WTC11 (cell line): ENCODE measurements at regions not wholly inside any gene's neighbourhood (a gene's known extent, or its start where the extent isn't known, plus 50 kb on each side); places are given as distances from the start of the nearest gene placed in this dataset.
A peak's percentile ranks its signal among the peaks of the same experiment; 100 is the strongest.

ENCODE experiments used
- ATAC-seq: fragments of 200-7000 bp; cut with Tn5 transposase; 2 replicates; pipeline ENCODE4 v1.10.0; 2021; ENCODE audit warnings: mild to moderate bottlenecking, moderate library complexity
- CTCF ChIA-PET: fragments of 300-600 bp; sonication (Branson Sonifier 250); formaldehyde crosslinking; loops from one replicate; lab custom pipeline; 2021; ENCODE audit warnings: antibody characterized with exemption; lab: Charles Lee
- POLR2A ChIA-PET: fragments of 350-600 bp; sonication (Branson Sonifier 250); formaldehyde crosslinking; loops from one replicate; lab custom pipeline; 2021; ENCODE audit warnings: antibody characterized with exemption; lab: Charles Lee
- DNase-seq: peaks from one replicate; pipeline ENCODE4 v3.0.0; 2021; ENCODE audit warnings: low spot score
- H3K27ac Mint-ChIP-seq: 2 replicates; pipeline ENCODE4 v1.8.0; 2021; ENCODE audit warnings: mixed read lengths
- H3K27me3 Mint-ChIP-seq: 2 replicates; pipeline ENCODE4 v1.8.0; 2021; ENCODE audit warnings: low read depth, mild to moderate bottlenecking, moderate library complexity, mixed read lengths
- H3K36me3 Mint-ChIP-seq: 2 replicates; pipeline ENCODE4 v1.8.0; 2021; ENCODE audit warnings: mixed read lengths
- H3K4me1 Mint-ChIP-seq: 2 replicates; pipeline ENCODE4 v1.8.0; 2022; ENCODE audit warnings: mixed read lengths
- H3K4me3 Mint-ChIP-seq: 2 replicates; pipeline ENCODE4 v1.8.0; 2021; ENCODE audit warnings: mild to moderate bottlenecking, moderate library complexity, mixed read lengths
- H3K9me3 Mint-ChIP-seq: 2 replicates; pipeline ENCODE4 v1.8.0; 2021; ENCODE audit warnings: mixed read lengths
- CREM ChIP-seq: sonication (generic); formaldehyde crosslinking; IDR thresholded peaks from 2 replicates; pipeline ENCODE4 v1.8.1; 2022; ENCODE audit warnings: mild to moderate bottlenecking, missing genetic modification reagents, moderate library complexity
- ELF4 ChIP-seq: sonication (generic); formaldehyde crosslinking; IDR thresholded peaks from 2 replicates; pipeline ENCODE4 v1.8.1; 2022; ENCODE audit warnings: low read depth, mild to moderate bottlenecking, moderate library complexity, missing genetic modification reagents
- GTF2I ChIP-seq: fragments of 250-450 bp; sonication (Bioruptor Pico); conservative IDR thresholded peaks from 2 replicates; pipeline ENCODE4 v1.4.0; 2021; ENCODE audit warnings: mild to moderate bottlenecking
- MYBL2 ChIP-seq: sonication (generic); formaldehyde crosslinking; IDR thresholded peaks from 2 replicates; pipeline ENCODE4 v1.8.1; 2023; ENCODE audit warnings: mild to moderate bottlenecking, moderate library complexity, missing genetic modification reagents
- RELA ChIP-seq: sonication (generic); formaldehyde crosslinking; IDR thresholded peaks from 2 replicates; pipeline ENCODE4 v1.8.1; 2022; ENCODE audit warnings: missing genetic modification reagents, mild to moderate bottlenecking, borderline replicate concordance
- TF ChIP-seq, protein P1 (sequence below): sonication (generic); formaldehyde crosslinking; IDR thresholded peaks from 2 replicates; pipeline ENCODE4 v1.8.1; 2023; ENCODE audit warnings: mild to moderate bottlenecking, missing genetic modification reagents, moderate library complexity
- TF ChIP-seq, protein P2 (sequence below): sonication (generic); formaldehyde crosslinking; conservative IDR thresholded peaks from 2 replicates; pipeline ENCODE4 v1.8.1; 2023; ENCODE audit warnings: mild to moderate bottlenecking, low read depth, missing genetic modification reagents, moderate library complexity
- TF ChIP-seq, protein P3 (sequence below): sonication (generic); formaldehyde crosslinking; IDR thresholded peaks from 2 replicates; pipeline ENCODE4 v1.8.1; 2022; ENCODE audit warnings: low read depth, missing genetic modification reagents, borderline replicate concordance
- TF ChIP-seq, protein P4 (sequence below): fragments of 250-450 bp; sonication (Bioruptor Pico); IDR thresholded peaks from 2 replicates; pipeline ENCODE4 v1.9.0; 2021; ENCODE audit warnings: mild to moderate bottlenecking
- TF ChIP-seq, protein P5 (sequence below): sonication (generic); formaldehyde crosslinking; IDR thresholded peaks from 2 replicates; pipeline ENCODE4 v1.8.1; 2022; ENCODE audit warnings: missing genetic modification reagents, borderline replicate concordance
- TF ChIP-seq, protein P6 (sequence below): sonication (generic); formaldehyde crosslinking; IDR thresholded peaks from 2 replicates; pipeline ENCODE4 v1.8.0; 2023; ENCODE audit warnings: missing genetic modification reagents, mild to moderate bottlenecking, borderline replicate concordance

DNA sequence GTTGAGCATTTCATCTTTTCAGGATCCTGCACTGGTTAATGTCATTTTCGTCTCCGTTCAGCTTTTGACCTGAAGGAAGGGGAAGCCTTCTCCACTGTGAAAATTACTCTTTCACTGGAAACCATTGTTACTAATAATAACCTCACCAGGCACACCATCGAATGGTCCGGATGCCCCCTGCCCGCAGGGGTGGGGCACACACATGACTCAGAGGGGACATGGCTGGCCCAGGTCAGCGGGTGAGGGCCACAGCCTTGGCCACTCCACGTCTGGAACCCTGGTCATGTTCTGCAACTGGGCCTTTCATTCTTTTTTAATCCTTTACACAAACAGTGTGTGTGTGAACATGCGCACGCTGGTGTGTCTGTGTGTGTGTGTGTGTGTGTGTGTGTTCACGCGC, 191.8 kb downstream of the BCOR start:
- no peak for TF ChIP-seq CREM (CRISPR knock-in tag)
- TF ChIP-seq, protein P1, sequence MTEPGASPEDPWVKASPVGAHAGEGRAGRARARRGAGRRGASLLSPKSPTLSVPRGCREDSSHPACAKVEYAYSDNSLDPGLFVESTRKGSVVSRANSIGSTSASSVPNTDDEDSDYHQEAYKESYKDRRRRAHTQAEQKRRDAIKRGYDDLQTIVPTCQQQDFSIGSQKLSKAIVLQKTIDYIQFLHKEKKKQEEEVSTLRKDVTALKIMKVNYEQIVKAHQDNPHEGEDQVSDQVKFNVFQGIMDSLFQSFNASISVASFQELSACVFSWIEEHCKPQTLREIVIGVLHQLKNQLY (CRISPR knock-in tag) = no peak
- peaks cover 17% of the 10 kb centered on the region for H3K4me1 Mint-ChIP-seq
- no peak overlapping the region for H3K4me3 Mint-ChIP-seq
- ChIA-PET CTCF (no interaction called here), POLR2A (no interaction called here)
- H3K36me3 Mint-ChIP-seq = no peaks in the 10 kb centered on the region
- no peak for DNase-seq
- ATAC-seq = no peak
- H3K9me3 Mint-ChIP-seq = no peaks in the 10 kb centered on the region
- H3K27ac Mint-ChIP-seq = no peak overlapping the region
- peaks cover 16% of the 10 kb centered on the region for H3K27me3 Mint-ChIP-seq

DNA sequence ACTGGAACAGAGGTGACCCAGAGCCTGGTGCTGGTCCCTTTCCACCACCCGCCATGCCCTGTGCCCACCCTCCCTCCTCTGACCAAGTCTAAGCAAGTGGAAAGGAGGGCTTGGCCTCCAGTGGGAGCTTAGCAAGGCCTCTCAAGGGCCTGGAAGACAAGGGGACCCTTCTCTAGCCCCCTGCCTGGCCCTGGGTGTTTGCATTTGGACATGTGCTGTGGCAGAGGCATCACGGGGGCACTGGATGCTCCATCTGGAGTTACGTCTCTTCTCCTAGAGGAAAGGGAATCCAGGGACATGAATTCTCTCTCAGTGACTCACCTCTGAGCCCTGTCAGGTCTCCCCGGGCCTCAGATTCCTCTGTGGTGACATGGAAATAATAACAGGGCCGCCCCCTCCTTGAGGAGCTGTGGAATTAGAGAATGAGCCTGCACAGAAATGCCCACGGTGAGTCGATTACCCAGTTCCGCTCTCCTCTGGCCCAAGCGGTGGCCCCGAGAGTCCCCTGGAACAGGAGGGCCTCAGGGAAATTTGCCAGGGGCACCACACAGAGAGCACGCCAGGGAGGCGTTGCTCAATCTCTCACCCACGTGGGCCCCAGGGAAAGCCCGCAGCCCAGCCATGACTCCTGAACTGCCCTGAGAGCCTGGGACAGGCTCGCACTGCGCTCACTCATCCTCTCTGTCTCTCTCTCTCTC, 189.6 kb downstream of the BCOR start:
- no peak for DNase-seq
- Mint-ChIP-seq H3K36me3 (no peaks in the 10 kb centered on the region), H3K9me3 (no peaks in the 10 kb centered on the region), H3K4me3 (no peak overlapping the region), H3K27ac (no peak overlapping the region), H3K27me3 (peaks cover 10% of the 10 kb centered on the region), H3K4me1 (peaks cover 8% of the 10 kb centered on the region)
- ChIA-PET POLR2A (no interaction called here), CTCF (no interaction called here)
- TF ChIP-seq, protein P2, sequence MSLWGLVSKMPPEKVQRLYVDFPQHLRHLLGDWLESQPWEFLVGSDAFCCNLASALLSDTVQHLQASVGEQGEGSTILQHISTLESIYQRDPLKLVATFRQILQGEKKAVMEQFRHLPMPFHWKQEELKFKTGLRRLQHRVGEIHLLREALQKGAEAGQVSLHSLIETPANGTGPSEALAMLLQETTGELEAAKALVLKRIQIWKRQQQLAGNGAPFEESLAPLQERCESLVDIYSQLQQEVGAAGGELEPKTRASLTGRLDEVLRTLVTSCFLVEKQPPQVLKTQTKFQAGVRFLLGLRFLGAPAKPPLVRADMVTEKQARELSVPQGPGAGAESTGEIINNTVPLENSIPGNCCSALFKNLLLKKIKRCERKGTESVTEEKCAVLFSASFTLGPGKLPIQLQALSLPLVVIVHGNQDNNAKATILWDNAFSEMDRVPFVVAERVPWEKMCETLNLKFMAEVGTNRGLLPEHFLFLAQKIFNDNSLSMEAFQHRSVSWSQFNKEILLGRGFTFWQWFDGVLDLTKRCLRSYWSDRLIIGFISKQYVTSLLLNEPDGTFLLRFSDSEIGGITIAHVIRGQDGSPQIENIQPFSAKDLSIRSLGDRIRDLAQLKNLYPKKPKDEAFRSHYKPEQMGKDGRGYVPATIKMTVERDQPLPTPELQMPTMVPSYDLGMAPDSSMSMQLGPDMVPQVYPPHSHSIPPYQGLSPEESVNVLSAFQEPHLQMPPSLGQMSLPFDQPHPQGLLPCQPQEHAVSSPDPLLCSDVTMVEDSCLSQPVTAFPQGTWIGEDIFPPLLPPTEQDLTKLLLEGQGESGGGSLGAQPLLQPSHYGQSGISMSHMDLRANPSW = no peak
- TF ChIP-seq ELF4 (CRISPR knock-in tag) (no peak), MYBL2 (CRISPR knock-in tag) (no peak)
- peak; percentile 39 for ATAC-seq

DNA sequence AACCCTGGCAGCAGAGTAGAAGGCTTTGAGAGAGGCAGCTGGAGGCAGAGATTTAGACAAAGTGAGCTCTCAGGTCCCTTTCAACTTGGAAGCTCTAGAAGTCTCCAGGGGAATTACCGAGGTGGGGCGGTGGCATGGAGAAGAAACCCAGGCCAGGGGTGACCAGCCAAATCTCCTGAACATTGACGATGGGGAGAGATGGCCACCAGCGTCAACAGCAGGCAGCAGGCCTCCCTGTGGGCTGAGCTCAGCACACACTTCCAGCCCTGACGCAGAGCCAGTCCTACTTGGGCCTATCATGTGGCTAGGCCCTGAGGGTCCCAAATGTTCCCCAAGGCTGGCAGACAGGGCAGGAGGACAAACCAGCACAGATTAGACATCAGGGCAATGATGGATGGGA, 187.8 kb downstream of the BCOR start:
- H3K4me3 Mint-ChIP-seq = no peak overlapping the region
- H3K27ac Mint-ChIP-seq = no peak overlapping the region
- TF ChIP-seq, protein P3, sequence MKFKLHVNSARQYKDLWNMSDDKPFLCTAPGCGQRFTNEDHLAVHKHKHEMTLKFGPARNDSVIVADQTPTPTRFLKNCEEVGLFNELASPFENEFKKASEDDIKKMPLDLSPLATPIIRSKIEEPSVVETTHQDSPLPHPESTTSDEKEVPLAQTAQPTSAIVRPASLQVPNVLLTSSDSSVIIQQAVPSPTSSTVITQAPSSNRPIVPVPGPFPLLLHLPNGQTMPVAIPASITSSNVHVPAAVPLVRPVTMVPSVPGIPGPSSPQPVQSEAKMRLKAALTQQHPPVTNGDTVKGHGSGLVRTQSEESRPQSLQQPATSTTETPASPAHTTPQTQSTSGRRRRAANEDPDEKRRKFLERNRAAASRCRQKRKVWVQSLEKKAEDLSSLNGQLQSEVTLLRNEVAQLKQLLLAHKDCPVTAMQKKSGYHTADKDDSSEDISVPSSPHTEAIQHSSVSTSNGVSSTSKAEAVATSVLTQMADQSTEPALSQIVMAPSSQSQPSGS = no peak
- no peak for TF ChIP-seq RELA
- TF ChIP-seq, protein P4, sequence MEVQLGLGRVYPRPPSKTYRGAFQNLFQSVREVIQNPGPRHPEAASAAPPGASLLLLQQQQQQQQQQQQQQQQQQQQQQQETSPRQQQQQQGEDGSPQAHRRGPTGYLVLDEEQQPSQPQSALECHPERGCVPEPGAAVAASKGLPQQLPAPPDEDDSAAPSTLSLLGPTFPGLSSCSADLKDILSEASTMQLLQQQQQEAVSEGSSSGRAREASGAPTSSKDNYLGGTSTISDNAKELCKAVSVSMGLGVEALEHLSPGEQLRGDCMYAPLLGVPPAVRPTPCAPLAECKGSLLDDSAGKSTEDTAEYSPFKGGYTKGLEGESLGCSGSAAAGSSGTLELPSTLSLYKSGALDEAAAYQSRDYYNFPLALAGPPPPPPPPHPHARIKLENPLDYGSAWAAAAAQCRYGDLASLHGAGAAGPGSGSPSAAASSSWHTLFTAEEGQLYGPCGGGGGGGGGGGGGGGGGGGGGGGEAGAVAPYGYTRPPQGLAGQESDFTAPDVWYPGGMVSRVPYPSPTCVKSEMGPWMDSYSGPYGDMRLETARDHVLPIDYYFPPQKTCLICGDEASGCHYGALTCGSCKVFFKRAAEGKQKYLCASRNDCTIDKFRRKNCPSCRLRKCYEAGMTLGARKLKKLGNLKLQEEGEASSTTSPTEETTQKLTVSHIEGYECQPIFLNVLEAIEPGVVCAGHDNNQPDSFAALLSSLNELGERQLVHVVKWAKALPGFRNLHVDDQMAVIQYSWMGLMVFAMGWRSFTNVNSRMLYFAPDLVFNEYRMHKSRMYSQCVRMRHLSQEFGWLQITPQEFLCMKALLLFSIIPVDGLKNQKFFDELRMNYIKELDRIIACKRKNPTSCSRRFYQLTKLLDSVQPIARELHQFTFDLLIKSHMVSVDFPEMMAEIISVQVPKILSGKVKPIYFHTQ (CRISPR knock-in tag) = no peak
- DNase-seq = no peak
- H3K36me3 Mint-ChIP-seq = no peaks in the 10 kb centered on the region
- no peak for ATAC-seq
- H3K4me1 Mint-ChIP-seq = peaks cover 8% of the 10 kb centered on the region
- peaks cover 10% of the 10 kb centered on the region for H3K27me3 Mint-ChIP-seq
- H3K9me3 Mint-ChIP-seq = no peaks in the 10 kb centered on the region
- ChIA-PET CTCF (no interaction called here), POLR2A (no interaction called here)

DNA sequence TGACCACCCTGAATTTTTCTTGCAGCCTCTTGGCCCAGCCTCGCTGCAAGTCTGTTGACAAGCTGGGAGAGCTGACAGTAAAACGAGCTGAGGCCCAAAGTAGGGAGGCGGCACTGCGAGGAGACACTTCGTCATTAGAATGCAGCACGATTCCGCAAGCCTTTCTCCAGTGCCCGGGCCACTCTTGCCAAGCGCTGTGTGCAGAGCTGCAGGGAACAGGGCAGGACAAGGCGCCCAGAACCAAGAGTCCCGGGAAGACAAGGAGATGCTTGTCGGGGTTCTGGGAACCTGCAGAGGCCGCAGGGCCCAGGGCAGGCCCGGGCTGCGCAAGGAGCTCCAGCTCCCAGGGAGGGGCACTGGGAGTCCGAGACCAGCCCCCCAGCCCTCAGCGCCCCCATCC, 187.1 kb downstream of the BCOR start:
- no peak overlapping the region for H3K4me3 Mint-ChIP-seq
- no peaks in the 10 kb centered on the region for H3K9me3 Mint-ChIP-seq
- no peaks in the 10 kb centered on the region for H3K36me3 Mint-ChIP-seq
- ChIA-PET CTCF (no interaction called here), POLR2A (no interaction called here)
- DNase-seq (no peak), ATAC-seq (no peak)
- no peak overlapping the region for H3K27ac Mint-ChIP-seq
- H3K27me3 Mint-ChIP-seq = peaks cover 10% of the 10 kb centered on the region
- peaks cover 8% of the 10 kb centered on the region for H3K4me1 Mint-ChIP-seq
- TF ChIP-seq, protein P5, sequence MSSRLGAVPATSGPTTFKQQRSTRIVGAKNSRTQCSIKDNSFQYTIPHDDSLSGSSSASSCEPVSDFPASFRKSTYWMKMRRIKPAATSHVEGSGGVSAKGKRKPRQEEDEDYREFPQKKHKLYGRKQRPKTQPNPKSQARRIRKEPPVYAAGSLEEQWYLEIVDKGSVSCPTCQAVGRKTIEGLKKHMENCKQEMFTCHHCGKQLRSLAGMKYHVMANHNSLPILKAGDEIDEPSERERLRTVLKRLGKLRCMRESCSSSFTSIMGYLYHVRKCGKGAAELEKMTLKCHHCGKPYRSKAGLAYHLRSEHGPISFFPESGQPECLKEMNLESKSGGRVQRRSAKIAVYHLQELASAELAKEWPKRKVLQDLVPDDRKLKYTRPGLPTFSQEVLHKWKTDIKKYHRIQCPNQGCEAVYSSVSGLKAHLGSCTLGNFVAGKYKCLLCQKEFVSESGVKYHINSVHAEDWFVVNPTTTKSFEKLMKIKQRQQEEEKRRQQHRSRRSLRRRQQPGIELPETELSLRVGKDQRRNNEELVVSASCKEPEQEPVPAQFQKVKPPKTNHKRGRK (CRISPR knock-in tag) = no peak
- TF ChIP-seq, protein P6, sequence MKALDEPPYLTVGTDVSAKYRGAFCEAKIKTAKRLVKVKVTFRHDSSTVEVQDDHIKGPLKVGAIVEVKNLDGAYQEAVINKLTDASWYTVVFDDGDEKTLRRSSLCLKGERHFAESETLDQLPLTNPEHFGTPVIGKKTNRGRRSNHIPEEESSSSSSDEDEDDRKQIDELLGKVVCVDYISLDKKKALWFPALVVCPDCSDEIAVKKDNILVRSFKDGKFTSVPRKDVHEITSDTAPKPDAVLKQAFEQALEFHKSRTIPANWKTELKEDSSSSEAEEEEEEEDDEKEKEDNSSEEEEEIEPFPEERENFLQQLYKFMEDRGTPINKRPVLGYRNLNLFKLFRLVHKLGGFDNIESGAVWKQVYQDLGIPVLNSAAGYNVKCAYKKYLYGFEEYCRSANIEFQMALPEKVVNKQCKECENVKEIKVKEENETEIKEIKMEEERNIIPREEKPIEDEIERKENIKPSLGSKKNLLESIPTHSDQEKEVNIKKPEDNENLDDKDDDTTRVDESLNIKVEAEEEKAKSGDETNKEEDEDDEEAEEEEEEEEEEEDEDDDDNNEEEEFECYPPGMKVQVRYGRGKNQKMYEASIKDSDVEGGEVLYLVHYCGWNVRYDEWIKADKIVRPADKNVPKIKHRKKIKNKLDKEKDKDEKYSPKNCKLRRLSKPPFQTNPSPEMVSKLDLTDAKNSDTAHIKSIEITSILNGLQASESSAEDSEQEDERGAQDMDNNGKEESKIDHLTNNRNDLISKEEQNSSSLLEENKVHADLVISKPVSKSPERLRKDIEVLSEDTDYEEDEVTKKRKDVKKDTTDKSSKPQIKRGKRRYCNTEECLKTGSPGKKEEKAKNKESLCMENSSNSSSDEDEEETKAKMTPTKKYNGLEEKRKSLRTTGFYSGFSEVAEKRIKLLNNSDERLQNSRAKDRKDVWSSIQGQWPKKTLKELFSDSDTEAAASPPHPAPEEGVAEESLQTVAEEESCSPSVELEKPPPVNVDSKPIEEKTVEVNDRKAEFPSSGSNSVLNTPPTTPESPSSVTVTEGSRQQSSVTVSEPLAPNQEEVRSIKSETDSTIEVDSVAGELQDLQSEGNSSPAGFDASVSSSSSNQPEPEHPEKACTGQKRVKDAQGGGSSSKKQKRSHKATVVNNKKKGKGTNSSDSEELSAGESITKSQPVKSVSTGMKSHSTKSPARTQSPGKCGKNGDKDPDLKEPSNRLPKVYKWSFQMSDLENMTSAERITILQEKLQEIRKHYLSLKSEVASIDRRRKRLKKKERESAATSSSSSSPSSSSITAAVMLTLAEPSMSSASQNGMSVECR (CRISPR knock-in tag) = no peak
- TF ChIP-seq RELA = no peak
- no peak for TF ChIP-seq GTF2I (CRISPR knock-in tag)
